Transverse colon (tissue), 4 donors: ENCODE measurements at regions not wholly inside any gene's neighbourhood (a gene's known extent, or its start where the extent isn't known, plus 50 kb on each side); places are given as distances from the start of the nearest gene placed in this dataset.

ENCODE experiments used
- CTCF ChIP-seq, 5 experiments: fragments of 200-600 bp in 3 of 5; fragments of 450-650 bp in 2 of 5; sonication (generic) in 3 of 5; IDR thresholded peaks; 1 replicate in 2 of 5; 2 replicates in 3 of 5; pipeline ENCODE4 v1.5.1; 2016 to 2017; ENCODE audit warnings: antibody characterized with exemption in 5 of 5, inconsistent platforms in 3 of 5, mild to moderate bottlenecking in 2 of 5, moderate library complexity in 1 of 5
- POLR2A ChIP-seq: fragments of 450-650 bp; IDR thresholded peaks from one replicate; pipeline ENCODE4 v1.6.1; 2016; ENCODE audit warnings: antibody characterized with exemption, mild to moderate bottlenecking, moderate library complexity
- POLR2AphosphoS5 ChIP-seq, 3 donors: sonication (generic); formaldehyde crosslinking; IDR thresholded peaks; one replicate each; pipeline ENCODE4 v1.6.1; 2016; ENCODE audit warnings: antibody characterized with exemption in 3 of 3

GRCh38 chr6:126701676-126702560 is 362.0 kb downstream of the CENPW start:
- TF ChIP-seq CTCF (IDR thresholded peaks at IDR 0.05) (no peak), POLR2AphosphoS5 (IDR thresholded peaks at IDR 0.05) (no peak), POLR2A (no peak)
